Neuronal stem cell (in vitro differentiated cells): ENCODE measurements at regions not wholly inside any gene's neighbourhood (a gene's known extent, or its start where the extent isn't known, plus 50 kb on each side); places are given as distances from the start of the nearest gene placed in this dataset.

Source experiments
- DNase-seq: peaks from one replicate; pipeline ENCODE4 v3.0.0-alpha.2; 2013; ENCODE audit warnings: low spot score
- H2AFZ ChIP-seq: one replicate; pipeline ENCODE4 v1.6.1; 2013; ENCODE audit warnings: mild to moderate bottlenecking, low read length, inconsistent platforms
- H2AK5ac ChIP-seq: 2 replicates; pipeline ENCODE4 v1.6.1; 2013; ENCODE audit warnings: low read depth, mild to moderate bottlenecking, inconsistent platforms, low read length, moderate library complexity, mixed read lengths
- H2BK120ac ChIP-seq: 2 replicates; pipeline ENCODE4 v1.6.1; 2013; ENCODE audit warnings: low read depth, mild to moderate bottlenecking, inconsistent platforms, low read length, moderate library complexity, mixed read lengths
- H2BK12ac ChIP-seq: one replicate; pipeline ENCODE4 v1.6.1; 2013; ENCODE audit warnings: low read length, inconsistent platforms
- H2BK15ac ChIP-seq: 2 replicates; pipeline ENCODE4 v1.6.1; 2013; ENCODE audit warnings: mild to moderate bottlenecking, low read length, inconsistent platforms, mixed read lengths
- H2BK5ac ChIP-seq: one replicate; pipeline ENCODE4 v1.6.1; 2013; ENCODE audit warnings: inconsistent platforms, mild to moderate bottlenecking, low read length, moderate library complexity
- H3K14ac ChIP-seq: one replicate; pipeline ENCODE4 v1.6.1; 2013; ENCODE audit warnings: low read length, inconsistent platforms
- H3K18ac ChIP-seq: 2 replicates; pipeline ENCODE4 v1.6.1; 2013; ENCODE audit warnings: low read length, inconsistent platforms
- H3K23ac ChIP-seq: 2 replicates; pipeline ENCODE4 v1.6.1; 2013; ENCODE audit warnings: low read depth, mild to moderate bottlenecking, mixed read lengths, low read length, inconsistent platforms; ENCODE audit not compliant: poor library complexity
- H3K27ac ChIP-seq: replicated peaks from 3 replicates; pipeline ENCODE4 v1.5.1; 2013; ENCODE audit warnings: low read length, inconsistent platforms
- H3K27me3 ChIP-seq, 3 experiments: 2 replicates each; pipeline ENCODE4 v1.6.1; 2013; ENCODE audit warnings: low read length in 3 of 3, mild to moderate bottlenecking in 2 of 3, inconsistent platforms in 1 of 3, low read depth in 1 of 3, mixed read lengths in 1 of 3, moderate library complexity in 1 of 3; ENCODE audit not compliant: control insufficient read depth in 3 of 3, insufficient read depth in 3 of 3
- H3K36me3 ChIP-seq, 2 donors: replicated peaks in 1 of 2; 2 replicates each; pipeline ENCODE4 v1.6.1; 2013; ENCODE audit warnings: low read length in 2 of 2; ENCODE audit not compliant: control insufficient read depth in 2 of 2, insufficient read depth in 2 of 2
- H3K4ac ChIP-seq: 2 replicates; pipeline ENCODE4 v1.6.1; 2013; ENCODE audit warnings: inconsistent platforms, mild to moderate bottlenecking, low read length, moderate library complexity
- H3K4me1 ChIP-seq, 2 donors: 1 replicate in 1 of 2; 2 replicates in 1 of 2; pipeline ENCODE4 v1.6.1; 2013; ENCODE audit warnings: low read length in 2 of 2, low read depth in 1 of 2; ENCODE audit not compliant: control insufficient read depth in 2 of 2, insufficient read depth in 1 of 2
- H3K4me2 ChIP-seq: one replicate; pipeline ENCODE4 v1.6.1; 2013; ENCODE audit warnings: mild to moderate bottlenecking, low read length, inconsistent platforms; ENCODE audit not compliant: insufficient read depth, poor library complexity, severe bottlenecking
- H3K4me3 ChIP-seq, 2 donors: 2 replicates each; pipeline ENCODE4 v1.5.1; 2013; ENCODE audit warnings: low read length in 2 of 2, mild to moderate bottlenecking in 2 of 2, inconsistent platforms in 1 of 2, moderate library complexity in 1 of 2
- H3K79me1 ChIP-seq: one replicate; pipeline ENCODE4 v1.6.1; 2013; ENCODE audit warnings: low read depth, mild to moderate bottlenecking, inconsistent platforms, low read length, moderate library complexity
- H3K9ac ChIP-seq: one replicate; pipeline ENCODE4 v1.6.1; 2013; ENCODE audit warnings: mild to moderate bottlenecking, low read depth, low read length, inconsistent platforms; ENCODE audit not compliant: poor library complexity
- H3K9me3 ChIP-seq, 2 donors: replicated peaks in 1 of 2; 2 replicates each; pipeline versions ENCODE3 to v1.6.1; 2013; ENCODE audit warnings: low read length in 2 of 2, mild to moderate bottlenecking in 2 of 2, inconsistent platforms in 1 of 2, low read depth in 1 of 2, mixed read lengths in 1 of 2, moderate library complexity in 1 of 2; ENCODE audit not compliant: control insufficient read depth in 2 of 2, insufficient read depth in 1 of 2
- H4K8ac ChIP-seq: one replicate; pipeline ENCODE4 v1.6.1; 2013; ENCODE audit warnings: low read depth, mild to moderate bottlenecking, inconsistent platforms, low read length, moderate library complexity
- H4K91ac ChIP-seq: one replicate; pipeline ENCODE4 v1.6.1; 2013; ENCODE audit warnings: low read length, low read depth, mild to moderate bottlenecking, inconsistent platforms; ENCODE audit not compliant: poor library complexity
- WGBS, 2 donors: extraction: QIAGEN DNeasy Blood & Tissue Kit; methylation state at CpG; one replicate each; pipeline ENCODE4 v1.1.7; 2013; ENCODE audit warnings: missing lambda C conversion rate in 2 of 2, mixed read lengths in 1 of 2; ENCODE audit not compliant: insufficient read length in 2 of 2, insufficient replicate concordance in 1 of 2; ENCODE audit errors: extremely low coverage in 2 of 2; 5-methylcytosine and 5-hydroxymethylcytosine counted together

DNA sequence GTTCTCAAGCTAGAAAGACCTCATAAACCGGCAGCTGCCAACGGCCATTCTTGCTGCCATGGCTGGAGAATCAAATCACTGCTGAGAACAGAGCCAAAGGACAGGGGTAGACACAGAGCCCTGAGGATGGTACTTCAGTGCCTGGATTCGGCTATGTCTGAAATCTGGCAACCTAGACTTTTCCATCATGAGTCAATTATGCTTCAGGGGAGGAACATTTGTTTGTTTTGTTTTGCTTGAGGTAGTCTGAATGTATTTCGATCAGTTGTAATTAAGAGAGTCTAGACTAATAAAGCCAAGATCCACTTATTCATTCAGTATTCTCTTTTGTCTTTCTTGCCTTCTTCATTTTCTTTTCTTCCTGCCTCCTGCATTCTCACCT lies 122.8 kb upstream of the SH3BP4 start:
- Histone ChIP-seq H3K79me1 (no peaks in the 10 kb centered on the region), H4K91ac (no peak overlapping the region), H3K4ac (no peak overlapping the region), H3K23ac (no peak overlapping the region), H3K27me3 (no peaks in the 10 kb centered on the region), H3K36me3 (no peaks in the 10 kb centered on the region), H4K8ac (no peak overlapping the region), H3K9ac (no peak overlapping the region), H3K4me2 (no peak overlapping the region), H3K4me3 (no peak overlapping the region), H3K18ac (peak overlapping the region; percentile 63), H2BK5ac (no peak overlapping the region), H2AK5ac (no peak overlapping the region), H2BK120ac (no peak overlapping the region), H2BK12ac (no peak overlapping the region), H3K27ac (no peak overlapping the region), H3K14ac (no peak overlapping the region), H2BK15ac (no peak overlapping the region), H3K9me3 (no peaks in the 10 kb centered on the region), H3K4me1 (peaks cover 4 to 11% of the 10 kb centered on the region in 2 donors), H2AFZ (no peak overlapping the region)
- WGBS, 2 donors, result no CpG with 5 or more reads among the region's 4 CpGs
- DNase-seq, result no peak

- Histone ChIP-seq H4K91ac (no peak overlapping the region), H3K23ac (no peak overlapping the region), H2BK5ac (no peak overlapping the region), H3K4me3 (no peak overlapping the region), H2AK5ac (no peak overlapping the region), H3K27ac (no peak overlapping the region), H3K4me2 (no peak overlapping the region), H2AFZ (no peak overlapping the region), H3K4ac (no peak overlapping the region), H3K18ac (peak overlapping the region; percentile 63), H3K4me1 (peaks cover 8 to 16% of the 10 kb centered on the region in 2 donors), H3K27me3 (no peaks in the 10 kb centered on the region), H3K9me3 (no peaks in the 10 kb centered on the region), H3K9ac (no peak overlapping the region), H3K14ac (no peak overlapping the region), H2BK120ac (no peak overlapping the region), H3K79me1 (no peaks in the 10 kb centered on the region), H2BK12ac (no peak overlapping the region), H2BK15ac (no peak overlapping the region), H4K8ac (no peak overlapping the region), H3K36me3 (no peaks in the 10 kb centered on the region)
- WGBS, 2 donors, result no CpG with 5 or more reads among the region's 10 CpGs
- DNase-seq, result no peak
Observed at GRCh38 chr2:234828382-234829073, 123.3 kb upstream of the SH3BP4 start.

- Histone ChIP-seq H2AFZ (no peak overlapping the region), H2BK120ac (no peak overlapping the region), H3K4ac (no peak overlapping the region), H3K4me1 (peaks cover 11 to 18% of the 10 kb centered on the region in 2 donors), H4K91ac (no peak overlapping the region), H2BK12ac (no peak overlapping the region), H4K8ac (no peak overlapping the region), H2AK5ac (no peak overlapping the region), H3K27ac (no peak overlapping the region), H2BK5ac (no peak overlapping the region), H3K27me3 (no peaks in the 10 kb centered on the region), H3K18ac (no peak overlapping the region), H3K79me1 (peaks cover 2% of the 10 kb centered on the region), H3K4me2 (no peak overlapping the region), H3K9me3 (no peaks in the 10 kb centered on the region), H3K9ac (no peak overlapping the region), H3K23ac (no peak overlapping the region), H3K14ac (no peak overlapping the region), H3K4me3 (no peak overlapping the region), H3K36me3 (no peaks in the 10 kb centered on the region), H2BK15ac (no peak overlapping the region)
- no CpG with 5 or more reads among the region's 2 CpGs for WGBS, 2 donors
- no peak for DNase-seq
Observed at GRCh38 chr2:234827096-234827860, 124.5 kb upstream of the SH3BP4 start.

DNA sequence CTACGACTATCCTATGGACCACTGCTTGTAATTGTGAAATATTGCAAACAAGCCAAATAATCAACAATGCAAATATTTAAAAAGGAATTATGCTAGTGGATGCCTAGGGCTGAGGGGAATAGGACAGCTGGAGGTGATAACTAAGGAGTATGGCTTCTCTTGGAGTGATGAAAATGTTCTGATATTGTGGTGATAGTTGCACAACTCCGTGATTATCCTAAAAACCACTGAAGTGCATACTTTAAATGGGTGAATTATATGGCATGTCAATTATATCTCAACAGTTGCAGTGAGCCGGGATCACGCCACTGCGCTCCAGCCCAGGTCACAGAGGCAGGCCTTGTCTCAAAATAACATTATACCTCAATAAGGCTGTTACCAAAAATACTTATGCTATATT lies 125.1 kb upstream of the SH3BP4 start:
- no peak overlapping the region for H2AFZ ChIP-seq
- no CpG with 5 or more reads among the region's 5 CpGs for WGBS, 2 donors
- H3K79me1 ChIP-seq, result peaks cover 2% of the 10 kb centered on the region
- H2BK5ac ChIP-seq, result no peak overlapping the region
- H2BK15ac ChIP-seq, result no peak overlapping the region
- no peaks in the 10 kb centered on the region for H3K9me3 ChIP-seq
- no peak overlapping the region for H4K91ac ChIP-seq
- no peak overlapping the region for H3K9ac ChIP-seq
- peaks cover 11 to 18% of the 10 kb centered on the region in 2 donors for H3K4me1 ChIP-seq
- H2BK120ac ChIP-seq, result no peak overlapping the region
- no peak overlapping the region for H3K4me3 ChIP-seq
- no peak for DNase-seq
- no peak overlapping the region for H3K23ac ChIP-seq
- H3K27ac ChIP-seq, result no peak overlapping the region
- H3K36me3 ChIP-seq, result no peaks in the 10 kb centered on the region
- H3K4me2 ChIP-seq, result no peak overlapping the region
- H3K4ac ChIP-seq, result no peak overlapping the region
- no peak overlapping the region for H3K14ac ChIP-seq
- no peak overlapping the region for H2BK12ac ChIP-seq
- no peak overlapping the region for H4K8ac ChIP-seq
- no peak overlapping the region for H2AK5ac ChIP-seq
- no peak overlapping the region for H3K18ac ChIP-seq
- no peaks in the 10 kb centered on the region for H3K27me3 ChIP-seq
